Astrocyte (in vitro differentiated cells and primary cell): ENCODE measurements at regions not wholly inside any gene's neighbourhood (a gene's known extent, or its start where the extent isn't known, plus 50 kb on each side); places are given as distances from the start of the nearest gene placed in this dataset.

ENCODE experiments used
- CTCF ChIP-seq: IDR thresholded peaks from 2 replicates; pipeline ENCODE4 v1.5.1; 2011; ENCODE audit warnings: low read depth, mild to moderate bottlenecking, inconsistent platforms, low read length, moderate library complexity; ENCODE audit not compliant: insufficient read depth
- EZH2 ChIP-seq: IDR thresholded peaks from 2 replicates; pipeline ENCODE4 v1.6.1; 2012; ENCODE audit warnings: mild to moderate bottlenecking, low read length, inconsistent platforms; ENCODE audit not compliant: insufficient read depth

DNA sequence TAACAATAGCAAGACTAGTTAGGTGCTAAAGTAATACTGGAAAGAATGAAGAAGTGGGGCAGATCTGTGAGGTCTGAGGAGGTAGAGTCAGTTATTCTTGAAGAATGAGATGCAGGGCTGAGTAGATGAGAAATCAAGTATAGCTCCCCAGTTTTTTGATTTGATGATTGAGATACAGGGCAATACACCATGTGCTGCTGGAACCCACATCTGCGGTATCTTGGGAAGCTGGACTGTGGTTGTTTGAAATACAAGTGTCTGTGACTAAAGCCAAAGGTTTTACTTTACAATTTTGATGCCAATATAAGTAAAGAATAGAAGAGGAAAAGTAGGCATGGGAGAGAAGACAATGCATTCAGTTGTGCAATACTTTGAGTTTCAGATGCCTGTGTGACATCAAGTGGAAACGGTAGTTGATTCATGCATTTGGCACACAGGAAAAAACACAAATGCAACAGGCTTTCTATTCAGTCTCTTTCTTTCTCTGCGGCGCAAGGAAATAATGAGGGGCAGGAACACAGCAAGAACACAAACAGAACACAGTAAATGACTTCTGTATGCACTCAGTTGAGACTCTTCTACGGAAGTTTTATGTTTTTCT is 190.2 kb upstream of the SLC38A2 start:
- TF ChIP-seq EZH2 (no peak), CTCF (no peak)
